Esophagus squamous epithelium (tissue), 5 donors: ENCODE measurements at regions not wholly inside any gene's neighbourhood (a gene's known extent, or its start where the extent isn't known, plus 50 kb on each side); places are given as distances from the start of the nearest gene placed in this dataset.

Source experiments
- DNase-seq: peaks from one replicate; lab custom pipeline; 2025; lab: John Stamatoyannopoulos, UW
- H3K27ac ChIP-seq, 4 donors: fragments of 200-600 bp; sonication (generic); one replicate each; pipeline ENCODE4 v1.5.1; 2016 to 2019; ENCODE audit warnings: mild to moderate bottlenecking in 1 of 4
- H3K27me3 ChIP-seq, 4 donors: fragments of 200-600 bp; sonication (generic); 1 replicate in 3 of 4; 2 replicates in 1 of 4; pipeline versions ENCODE4 v1.5.1 to v1.6.0; 2017 to 2021; ENCODE audit warnings: antibody characterized with exemption in 1 of 4
- H3K36me3 ChIP-seq, 3 donors: fragments of 200-600 bp; sonication (generic); one replicate each; pipeline ENCODE4 v1.5.1; 2016 to 2019
- H3K4me1 ChIP-seq, 3 donors: fragments of 200-600 bp; sonication (generic); one replicate each; pipeline ENCODE4 v1.5.1; 2017 to 2019
- H3K4me3 ChIP-seq, 4 donors: fragments of 200-600 bp; sonication (generic); 1 replicate in 3 of 4; 2 replicates in 1 of 4; pipeline ENCODE4 v1.5.1; 2016 to 2019; ENCODE audit warnings: mild to moderate bottlenecking in 2 of 4, moderate library complexity in 1 of 4
- H3K9me3 ChIP-seq, 3 donors: fragments of 200-600 bp; sonication (generic); one replicate each; pipeline ENCODE4 v1.5.1; 2016 to 2019
- CTCF ChIP-seq, 6 experiments: fragments of 450-650 bp in 4 of 6; fragments of 200-600 bp in 2 of 6; sonication (generic) in 2 of 6; IDR thresholded peaks; one replicate each; pipeline ENCODE4 v1.5.1; 2016 to 2019; ENCODE audit warnings: antibody characterized with exemption in 6 of 6, mild to moderate bottlenecking in 4 of 6, moderate library complexity in 4 of 6
- POLR2A ChIP-seq, 4 donors: fragments of 450-650 bp; IDR thresholded peaks; one replicate each; pipeline ENCODE4 v1.6.1; 2017; ENCODE audit warnings: antibody characterized with exemption in 4 of 4, mild to moderate bottlenecking in 4 of 4, moderate library complexity in 3 of 4
- WGBS, 2 donors: methylation state at CpG; one replicate each; pipeline ENCODE4 v1.1.5; 2018; 5-methylcytosine and 5-hydroxymethylcytosine counted together
- intact Hi-C: fragments of 100-400 bp; cut with DNase I; formaldehyde crosslinking; loops from one replicate; pipeline ENCODE4 v1.15.0; 2022
- donor health status: DM: yes; HTN: yes; CAD: no.

GRCh38 chr13:76725896-76726295 is 160.3 kb downstream of the KCTD12 start:
- TF ChIP-seq POLR2A (IDR thresholded peaks at IDR 0.05) = no peak
- no peak for TF ChIP-seq CTCF (IDR thresholded peaks at IDR 0.05)
- H3K4me3 ChIP-seq = no peak overlapping the region
- H3K27me3 ChIP-seq = no peaks in the 10 kb centered on the region
- 33 to 34% methylated on average over 1 of the region's 1 CpG for WGBS, 2 donors
- no peak overlapping the region for H3K27ac ChIP-seq
- intact Hi-C loops = no loop called here
- peaks cover 0 to 34% (median 3%) of the 10 kb centered on the region in 3 donors for H3K4me1 ChIP-seq
- H3K9me3 ChIP-seq = no peaks in the 10 kb centered on the region
- no peaks in the 10 kb centered on the region for H3K36me3 ChIP-seq
- no peak for DNase-seq

- H3K36me3 ChIP-seq = no peaks in the 10 kb centered on the region
- H3K4me1 ChIP-seq = peaks cover 0 to 33% (median 3%) of the 10 kb centered on the region in 3 donors
- H3K4me3 ChIP-seq = no peak overlapping the region
- H3K27me3 ChIP-seq = no peaks in the 10 kb centered on the region
- intact Hi-C loops = no loop called here
- 0% methylated on average over 1 of the region's 1 CpG for WGBS, 2 donors
- H3K27ac ChIP-seq = no peak overlapping the region
- H3K9me3 ChIP-seq = no peaks in the 10 kb centered on the region
- TF ChIP-seq POLR2A (IDR thresholded peaks at IDR 0.05) = no peak
- no peak for DNase-seq
These were observed 161.0 kb downstream of the KCTD12 start for GRCh38 chr13:76725211-76725610.

GRCh38 chr13:76724421-76724820 is 161.8 kb downstream of the KCTD12 start:
- H3K9me3 ChIP-seq = no peaks in the 10 kb centered on the region
- H3K36me3 ChIP-seq = no peaks in the 10 kb centered on the region
- no peak overlapping the region for H3K4me3 ChIP-seq
- intact Hi-C loops = no loop called here
- no peak for DNase-seq
- TF ChIP-seq POLR2A (IDR thresholded peaks at IDR 0.05) (no peak), CTCF (IDR thresholded peaks at IDR 0.05) (no peak)
- 60 to 73% methylated on average over 2 of the region's 2 CpGs for WGBS, 2 donors
- no peaks in the 10 kb centered on the region for H3K27me3 ChIP-seq
- H3K4me1 ChIP-seq = peaks cover 0 to 25% (median 3%) of the 10 kb centered on the region in 3 donors
- H3K27ac ChIP-seq = no peak overlapping the region

- WGBS, 2 donors = 68 to 74% methylated on average over 4 to 5 of the region's 5 CpGs
- Histone ChIP-seq H3K27ac (peak overlapping the region in 2 of 4 donors; percentile 37 to 43), H3K4me3 (no peak overlapping the region), H3K36me3 (no peaks in the 10 kb centered on the region), H3K4me1 (peaks cover 0 to 18% (median 3%) of the 10 kb centered on the region in 3 donors), H3K9me3 (no peaks in the 10 kb centered on the region), H3K27me3 (no peaks in the 10 kb centered on the region)
- intact Hi-C loops = no loop called here
- no peak for DNase-seq
- TF ChIP-seq POLR2A (IDR thresholded peaks at IDR 0.05) (no peak), CTCF (IDR thresholded peaks at IDR 0.05) (no peak)
These were observed 162.5 kb downstream of the KCTD12 start for GRCh38 chr13:76723551-76724232.

GRCh38 chr13:76722782-76723181 is 163.4 kb downstream of the KCTD12 start:
- intact Hi-C loops = no loop called here
- no peak for TF ChIP-seq CTCF (IDR thresholded peaks at IDR 0.05)
- TF ChIP-seq POLR2A (IDR thresholded peaks at IDR 0.05) = no peak
- DNase-seq = no peak
- WGBS, 2 donors = 85 to 94% methylated on average over 1 of the region's 1 CpG
- Histone ChIP-seq H3K9me3 (no peaks in the 10 kb centered on the region), H3K4me3 (no peak overlapping the region), H3K27me3 (no peaks in the 10 kb centered on the region), H3K36me3 (no peaks in the 10 kb centered on the region), H3K4me1 (peaks cover 0 to 18% (median 3%) of the 10 kb centered on the region in 3 donors), H3K27ac (no peak overlapping the region)
